D721Med (cell line): ENCODE measurements at regions not wholly inside any gene's neighbourhood (a gene's known extent, or its start where the extent isn't known, plus 50 kb on each side); places are given as distances from the start of the nearest gene placed in this dataset.
"Not testable (repeated sequence)": the region's sequence is repeated elsewhere in the genome, so short reads cannot be mapped to it uniquely, and the experiment has no call there.

Experiments
- DNase-seq: peaks from one replicate; pipeline ENCODE4 v3.0.0; 2011; ENCODE audit warnings: low spot score; ENCODE audit not compliant: insufficient read length
- FAIRE-seq: peaks from 2 replicates; lab custom pipeline; 2011; peaks lifted over from hg19 to GRCh38; lab: Jason Lieb, UNC
- TF ChIP-seq, protein P1 (sequence below): IDR thresholded peaks from 2 replicates; pipeline ENCODE4 v1.5.1; 2012; ENCODE audit warnings: mild to moderate bottlenecking, control low read depth; ENCODE audit not compliant: insufficient read depth; ENCODE audit errors: missing control alignments

DNA sequence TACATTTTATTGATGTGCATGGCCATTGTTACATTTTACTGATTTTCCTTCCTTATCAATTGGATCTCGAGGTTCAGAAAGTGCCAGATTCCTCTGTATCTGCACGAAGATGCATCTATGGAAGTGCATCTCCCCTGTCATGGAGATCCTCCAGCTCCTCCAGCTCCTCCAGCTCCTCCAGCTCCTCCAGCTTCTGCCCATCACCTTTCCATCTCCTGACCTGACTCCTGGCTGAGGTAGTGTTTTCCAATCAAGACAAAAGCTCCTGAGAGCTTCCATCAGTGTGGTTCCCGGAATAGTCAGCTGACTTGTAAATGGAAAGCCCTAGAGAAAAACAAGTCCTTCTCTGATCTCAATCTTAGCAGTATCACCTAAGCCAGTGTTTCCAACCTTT, 90.8 kb upstream of the KLF6 start:
- no peak for DNase-seq
- TF ChIP-seq, protein P1, sequence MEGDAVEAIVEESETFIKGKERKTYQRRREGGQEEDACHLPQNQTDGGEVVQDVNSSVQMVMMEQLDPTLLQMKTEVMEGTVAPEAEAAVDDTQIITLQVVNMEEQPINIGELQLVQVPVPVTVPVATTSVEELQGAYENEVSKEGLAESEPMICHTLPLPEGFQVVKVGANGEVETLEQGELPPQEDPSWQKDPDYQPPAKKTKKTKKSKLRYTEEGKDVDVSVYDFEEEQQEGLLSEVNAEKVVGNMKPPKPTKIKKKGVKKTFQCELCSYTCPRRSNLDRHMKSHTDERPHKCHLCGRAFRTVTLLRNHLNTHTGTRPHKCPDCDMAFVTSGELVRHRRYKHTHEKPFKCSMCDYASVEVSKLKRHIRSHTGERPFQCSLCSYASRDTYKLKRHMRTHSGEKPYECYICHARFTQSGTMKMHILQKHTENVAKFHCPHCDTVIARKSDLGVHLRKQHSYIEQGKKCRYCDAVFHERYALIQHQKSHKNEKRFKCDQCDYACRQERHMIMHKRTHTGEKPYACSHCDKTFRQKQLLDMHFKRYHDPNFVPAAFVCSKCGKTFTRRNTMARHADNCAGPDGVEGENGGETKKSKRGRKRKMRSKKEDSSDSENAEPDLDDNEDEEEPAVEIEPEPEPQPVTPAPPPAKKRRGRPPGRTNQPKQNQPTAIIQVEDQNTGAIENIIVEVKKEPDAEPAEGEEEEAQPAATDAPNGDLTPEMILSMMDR = no peak
- no peak for FAIRE-seq

DNA sequence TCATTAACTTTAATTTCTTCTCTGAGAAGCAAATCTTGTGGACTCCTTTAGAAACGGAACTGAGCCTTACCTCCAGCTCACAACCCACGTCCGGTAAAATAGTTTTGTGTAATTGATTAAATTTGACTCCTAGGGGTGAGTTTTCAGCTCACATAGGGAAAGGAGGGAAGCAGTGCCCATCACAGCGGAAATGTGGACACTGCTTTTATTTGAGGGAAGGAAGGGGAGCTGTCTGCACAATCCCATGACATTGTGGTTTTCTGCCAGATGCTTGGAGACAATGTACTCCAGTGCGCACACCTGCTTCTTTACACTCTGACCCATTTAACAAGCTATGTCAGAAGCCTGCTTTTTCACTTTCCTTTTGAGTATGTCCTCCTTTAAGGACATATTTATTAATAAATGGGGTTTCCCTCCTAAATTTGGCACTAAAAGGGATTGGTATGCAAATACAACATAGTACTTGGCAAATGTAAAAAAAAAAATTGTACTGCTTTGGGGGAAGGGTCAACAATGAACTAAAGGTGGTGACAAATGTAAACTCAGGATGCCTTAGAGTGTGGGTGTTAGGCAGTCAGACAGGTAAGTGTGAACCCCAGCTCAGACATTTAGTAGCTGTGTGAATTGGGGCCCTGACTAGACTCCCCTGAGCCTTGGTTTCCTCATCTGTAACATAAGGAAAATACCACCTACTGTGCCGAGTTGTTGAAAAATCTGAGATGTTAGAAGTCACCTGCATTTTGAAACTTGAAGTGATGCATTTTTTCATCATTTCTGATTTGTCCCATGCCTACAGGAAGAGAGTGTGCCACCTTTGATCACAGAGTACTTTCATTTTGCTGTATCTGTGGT, 90.2 kb upstream of the KLF6 start:
- FAIRE-seq = no peak
- no peak for DNase-seq
- TF ChIP-seq, protein P1 = no peak

DNA sequence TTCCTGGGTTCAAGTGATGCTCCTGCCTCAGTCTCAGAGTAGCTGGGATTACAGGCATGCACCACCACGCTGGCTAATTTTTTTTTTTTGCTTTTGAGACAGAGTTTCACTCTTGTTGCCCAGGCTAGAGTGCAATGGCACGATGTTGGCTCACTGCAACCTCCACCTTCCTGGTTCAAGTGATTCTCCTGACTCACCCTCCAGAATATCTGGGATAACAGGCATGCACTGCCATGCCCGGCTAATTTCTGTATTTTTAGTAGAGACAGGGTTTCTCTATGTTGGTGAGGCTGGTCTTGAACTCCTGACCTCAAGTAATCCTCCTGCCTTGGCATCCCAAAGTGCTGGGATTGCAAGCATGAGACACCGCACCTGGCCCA, 89.6 kb upstream of the KLF6 start:
- not testable (repeated sequence) for DNase-seq, FAIRE-seq

DNA sequence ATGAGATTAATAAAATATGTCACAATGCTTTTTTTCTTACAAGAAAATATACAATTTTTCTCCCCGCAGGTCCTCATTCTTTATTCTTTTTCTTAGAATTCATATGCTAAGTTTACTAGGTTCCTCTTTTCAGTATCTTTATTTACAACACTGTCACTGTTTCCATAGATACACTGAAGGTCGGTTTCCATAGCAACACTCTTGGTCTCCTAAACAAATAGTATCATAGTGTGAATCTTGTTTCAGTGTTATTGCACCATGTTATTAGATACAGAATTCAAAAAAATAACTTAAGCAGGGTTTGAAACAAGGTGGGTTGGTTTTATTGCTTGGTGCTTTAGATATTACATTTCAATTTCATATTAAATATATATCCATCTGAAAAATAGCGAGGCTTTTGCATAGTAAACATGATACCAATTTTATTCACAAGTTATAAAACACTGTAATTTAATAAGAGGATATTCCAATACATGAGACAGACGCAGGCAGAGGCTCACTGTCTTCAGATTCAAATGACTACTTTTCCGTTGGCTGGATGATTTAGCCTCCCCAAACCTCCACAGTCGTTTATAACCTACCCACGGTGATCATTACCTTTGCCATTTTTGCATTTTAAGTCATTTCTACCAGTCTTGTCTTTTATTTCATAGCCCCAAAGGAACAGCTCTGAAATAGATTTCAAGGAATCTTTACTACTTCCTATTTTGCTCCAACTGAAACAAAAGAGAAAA, 88.9 kb upstream of the KLF6 start:
- TF ChIP-seq, protein P1 = no peak
- DNase-seq = no peak
- no peak for FAIRE-seq

DNA sequence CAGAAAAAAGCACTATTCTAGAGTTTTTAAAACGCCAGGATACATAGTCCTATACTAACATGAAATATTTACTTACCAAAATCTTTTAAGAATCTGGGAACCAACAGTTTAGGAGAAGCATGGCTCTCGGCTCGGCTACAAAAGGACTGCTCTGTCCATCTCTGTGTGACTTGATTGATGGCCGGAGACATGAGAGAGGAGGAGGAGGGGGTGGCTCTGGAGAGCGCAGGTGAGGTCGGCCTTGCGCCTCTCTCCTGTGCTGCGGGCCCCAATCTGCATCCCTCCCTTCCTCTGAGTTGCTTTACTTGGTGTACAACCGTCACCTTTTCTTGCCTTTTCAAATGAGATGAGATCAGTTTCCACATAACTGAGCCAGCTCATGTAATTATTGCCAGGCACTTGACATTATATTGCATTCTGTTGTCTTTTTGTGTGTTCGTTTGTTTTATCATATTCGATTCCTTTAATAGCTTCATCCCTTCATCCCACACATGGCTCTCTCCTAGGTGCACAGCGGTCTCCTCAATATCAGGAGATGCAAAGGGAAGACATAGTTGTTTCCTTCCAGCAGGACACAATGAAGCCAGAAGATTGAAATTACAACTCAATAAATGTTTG, 87.8 kb upstream of the KLF6 start:
- TF ChIP-seq, protein P1 = no peak
- DNase-seq (no peak), FAIRE-seq (no peak)

DNA sequence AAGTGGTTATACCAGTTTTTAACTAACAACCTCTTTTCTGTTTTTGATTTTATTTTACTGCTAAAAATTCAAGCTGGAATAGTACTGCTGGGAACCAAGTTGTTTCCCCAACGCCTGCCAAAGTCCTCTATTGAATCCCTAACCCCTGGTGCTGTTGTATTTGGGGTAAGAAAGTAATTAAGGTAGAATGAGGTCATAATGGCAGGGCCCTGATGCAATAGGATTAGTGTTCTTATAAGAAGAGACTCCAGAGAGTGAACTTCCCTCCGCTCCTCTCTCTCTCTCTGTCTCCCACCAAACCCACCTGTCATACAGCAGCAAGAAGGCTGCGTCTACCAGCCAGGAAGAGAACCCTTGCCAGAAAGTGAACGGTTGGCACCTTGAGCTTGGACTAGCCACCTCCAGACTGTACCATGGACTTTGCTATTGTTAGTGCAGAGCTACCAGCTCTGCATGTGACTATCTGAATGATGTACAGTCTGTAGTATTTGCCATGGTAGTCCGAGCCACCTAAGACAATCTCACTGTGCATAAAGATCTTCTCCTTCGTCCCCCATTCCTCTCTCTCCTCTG, 86.5 kb upstream of the KLF6 start:
- DNase-seq (no peak), FAIRE-seq (no peak)
- TF ChIP-seq, protein P1 = no peak

DNA sequence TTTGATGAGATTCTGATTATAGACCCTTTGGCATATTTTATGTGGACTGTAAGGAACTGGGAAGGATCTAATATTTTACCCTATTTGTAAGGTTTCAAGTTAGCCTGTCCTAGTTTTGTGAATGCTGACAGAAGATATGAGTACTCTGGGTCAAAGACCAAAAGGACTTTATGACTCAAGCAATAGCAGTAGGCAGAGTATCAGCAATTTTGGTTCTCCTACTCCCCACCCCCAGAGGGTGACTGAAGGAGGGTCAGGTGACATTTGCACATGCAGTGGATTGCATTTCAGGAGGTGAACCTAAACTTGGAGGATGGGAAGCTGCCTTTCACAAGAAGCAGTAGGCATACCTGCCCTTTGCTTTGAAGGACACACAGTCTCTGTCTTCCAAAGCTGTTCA, 84.0 kb upstream of the KLF6 start:
- DNase-seq = no peak
- no peak for FAIRE-seq
- TF ChIP-seq, protein P1 = no peak
